Right lung (tissue), 2 donors: ENCODE measurements at regions not wholly inside any gene's neighbourhood (a gene's known extent, or its start where the extent isn't known, plus 50 kb on each side); places are given as distances from the start of the nearest gene placed in this dataset.
A peak's percentile ranks its signal among the peaks of the same experiment; 100 is the strongest.

Experiments used
- DNase-seq, 2 donors: peaks; one replicate each; pipeline ENCODE4 v3.0.0-alpha.2; 2013

GRCh38 chr3:5304789-5305683 lies 117.5 kb downstream of the EDEM1 start:
- DNase-seq: peak; percentile 15 to 38

- DNase-seq: no peak
These were observed 118.1 kb downstream of the EDEM1 start for GRCh38 chr3:5305684-5305989.

- no peak for DNase-seq
These were observed 121.7 kb downstream of the EDEM1 start for GRCh38 chr3:5309171-5309570.

- DNase-seq: no peak
These were observed 122.1 kb downstream of the EDEM1 start for GRCh38 chr3:5309602-5310001.

- no peak for DNase-seq
These were observed 123.0 kb downstream of the EDEM1 start for GRCh38 chr3:5310509-5310908.

GRCh38 chr3:5312290-5312689 lies 124.8 kb downstream of the EDEM1 start:
- DNase-seq: no peak

GRCh38 chr3:5314897-5315296 lies 127.4 kb downstream of the EDEM1 start:
- no peak for DNase-seq

- peak in 1 of 2 donors; percentile 2 for DNase-seq
These were observed 130.1 kb downstream of the EDEM1 start for GRCh38 chr3:5317557-5317956.

GRCh38 chr3:5319454-5319853 lies 131.9 kb downstream of the EDEM1 start:
- no peak for DNase-seq

GRCh38 chr3:5321666-5322340 lies 134.3 kb downstream of the EDEM1 start:
- no peak for DNase-seq

- DNase-seq: no peak
These were observed 137.3 kb downstream of the EDEM1 start for GRCh38 chr3:5324780-5325179.

- no peak for DNase-seq
These were observed 142.8 kb downstream of the EDEM1 start for GRCh38 chr3:5330152-5330810.

GRCh38 chr3:5331567-5332269 lies 144.2 kb downstream of the EDEM1 start:
- no peak for DNase-seq

GRCh38 chr3:5332270-5332956 lies 144.9 kb downstream of the EDEM1 start:
- no peak for DNase-seq

- no peak for DNase-seq
These were observed 152.5 kb downstream of the EDEM1 start for GRCh38 chr3:5339967-5340535.

GRCh38 chr3:5341610-5342009 lies 154.1 kb downstream of the EDEM1 start:
- no peak for DNase-seq

GRCh38 chr3:5343459-5343858 lies 156.0 kb downstream of the EDEM1 start:
- DNase-seq: no peak

GRCh38 chr3:5344707-5345106 lies 157.2 kb downstream of the EDEM1 start:
- no peak for DNase-seq

GRCh38 chr3:5347486-5347885 lies 160.0 kb downstream of the EDEM1 start:
- no peak for DNase-seq

GRCh38 chr3:5348229-5348902 lies 160.9 kb downstream of the EDEM1 start:
- no peak for DNase-seq

GRCh38 chr3:5349343-5349742 lies 161.8 kb downstream of the EDEM1 start:
- no peak for DNase-seq
